Thyroid gland (tissue), 4 donors: ENCODE measurements at regions not wholly inside any gene's neighbourhood (a gene's known extent, or its start where the extent isn't known, plus 50 kb on each side); places are given as distances from the start of the nearest gene placed in this dataset.
"Not testable (repeated sequence)": the region's sequence is repeated elsewhere in the genome, so short reads cannot be mapped to it uniquely, and the experiment has no call there.

Experiments used
- DNase-seq, 2 donors: peaks; one replicate each; pipeline ENCODE4 v3.0.0-alpha.2; 2019
- H3K27ac ChIP-seq, 3 donors: fragments of 200-600 bp; sonication (generic); 1 replicate in 2 of 3; 2 replicates in 1 of 3; pipeline ENCODE4 v1.5.1; 2016 to 2019; ENCODE audit warnings: mild to moderate bottlenecking in 1 of 3, moderate library complexity in 1 of 3
- H3K27me3 ChIP-seq: fragments of 200-600 bp; sonication (generic); one replicate; pipeline ENCODE4 v1.5.1; 2019
- H3K36me3 ChIP-seq, 2 donors: fragments of 200-600 bp; sonication (generic); one replicate each; pipeline ENCODE4 v1.5.1; 2016 to 2019
- H3K4me1 ChIP-seq, 2 donors: fragments of 200-600 bp; sonication (generic); one replicate each; pipeline ENCODE4 v1.5.1; 2017 to 2019
- H3K4me3 ChIP-seq, 3 donors: fragments of 200-600 bp; sonication (generic); replicated peaks in 1 of 3; 1 replicate in 2 of 3; 2 replicates in 1 of 3; pipeline ENCODE4 v1.5.1; 2016; ENCODE audit warnings: mild to moderate bottlenecking in 1 of 3
- H3K9me3 ChIP-seq: fragments of 200-600 bp; sonication (generic); one replicate; pipeline ENCODE4 v1.5.1; 2017
- CTCF ChIP-seq, 6 experiments: fragments of 200-600 bp in 3 of 6; fragments of 450-650 bp in 3 of 6; sonication (generic) in 3 of 6; IDR thresholded peaks; one replicate each; pipeline ENCODE4 v1.5.1; 2016 to 2019; ENCODE audit warnings: antibody characterized with exemption in 6 of 6, mild to moderate bottlenecking in 2 of 6, inconsistent platforms in 1 of 6, moderate library complexity in 1 of 6
- POLR2A ChIP-seq, 2 donors: fragments of 450-650 bp; IDR thresholded peaks; one replicate each; pipeline ENCODE4 v1.6.1; 2017; ENCODE audit warnings: antibody characterized with exemption in 2 of 2, mild to moderate bottlenecking in 2 of 2, moderate library complexity in 1 of 2
- WGBS, 2 donors: methylation state at CpG; one replicate each; pipeline ENCODE4 v1.1.5; 2017; 5-methylcytosine and 5-hydroxymethylcytosine counted together
- intact Hi-C: fragments of 100-400 bp; cut with DNase I; formaldehyde crosslinking; loops from one replicate; pipeline ENCODE4 v1.15.1; 2023

GRCh38 chr5:1718669-1719068, 81.0 kb downstream of the MRPL36 start:
- DNase-seq, result no peak
- WGBS, 2 donors, result 54 to 90% methylated on average over 3 of the region's 3 CpGs

GRCh38 chr5:1710091-1710490, 89.5 kb downstream of the MRPL36 start:
- intact Hi-C loops, DNase-seq, H3K9me3 ChIP-seq, H3K27ac ChIP-seq, H3K4me3 ChIP-seq, H3K36me3 ChIP-seq, H3K27me3 ChIP-seq: not testable (repeated sequence)
- 27 to 40% methylated on average over 1 to 3 of the region's 21 CpGs for WGBS, 2 donors
- peaks cover 0 to 18% of the 10 kb centered on the region in 2 donors for H3K4me1 ChIP-seq

More at GRCh38 chr5:1718669-1719068, 81.0 kb downstream of the MRPL36 start:
- Histone ChIP-seq H3K4me1 (no peaks in the 10 kb centered on the region), H3K36me3 (no peaks in the 10 kb centered on the region), H3K4me3 (no peak overlapping the region), H3K9me3 (no peaks in the 10 kb centered on the region), H3K27me3 (no peaks in the 10 kb centered on the region), H3K27ac (no peak overlapping the region)
- TF ChIP-seq POLR2A (IDR thresholded peaks at IDR 0.05), result no peak
- no peak for TF ChIP-seq CTCF (IDR thresholded peaks at IDR 0.05)
- intact Hi-C loops, result no loop called here

GRCh38 chr5:1709171-1709803, 90.3 kb downstream of the MRPL36 start:
- Histone ChIP-seq H3K4me3 (no peak overlapping the region), H3K4me1 (peaks cover 0 to 18% of the 10 kb centered on the region in 2 donors)
- DNase-seq, result peak; percentile 60 to 66

GRCh38 chr5:1708592-1709141, 91.0 kb downstream of the MRPL36 start:
- peak overlapping the region in 1 of 3 donors; percentile 52 for H3K27ac ChIP-seq
- 32 to 50% methylated on average over 4 to 7 of the region's 7 CpGs for WGBS, 2 donors
- peaks cover 0 to 18% of the 10 kb centered on the region in 2 donors for H3K4me1 ChIP-seq
- H3K36me3 ChIP-seq, result no peaks in the 10 kb centered on the region
- H3K4me3 ChIP-seq, result no peak overlapping the region
- H3K27me3 ChIP-seq, result no peaks in the 10 kb centered on the region
- intact Hi-C loops, result no loop called here
- no peak for TF ChIP-seq CTCF (IDR thresholded peaks at IDR 0.05)
- TF ChIP-seq POLR2A (IDR thresholded peaks at IDR 0.05), result no peak
- no peaks in the 10 kb centered on the region for H3K9me3 ChIP-seq
- DNase-seq, result peak; percentile 38 to 39

More at GRCh38 chr5:1709171-1709803, 90.3 kb downstream of the MRPL36 start:
- Histone ChIP-seq H3K27ac (peak overlapping the region in 1 of 3 donors; percentile 52), H3K36me3 (no peaks in the 10 kb centered on the region), H3K9me3 (no peaks in the 10 kb centered on the region), H3K27me3 (no peaks in the 10 kb centered on the region)
- intact Hi-C loops, result no loop called here
- no peak for TF ChIP-seq POLR2A (IDR thresholded peaks at IDR 0.05)
- WGBS, 2 donors, result 37 to 39% methylated on average over 16 of the region's 16 CpGs

- Histone ChIP-seq H3K36me3 (no peaks in the 10 kb centered on the region), H3K27me3 (no peaks in the 10 kb centered on the region), H3K9me3 (no peaks in the 10 kb centered on the region), H3K27ac (no peak overlapping the region), H3K4me3 (no peak overlapping the region), H3K4me1 (peaks cover 0 to 18% of the 10 kb centered on the region in 2 donors)
- intact Hi-C loops, result no loop called here
- DNase-seq, result no peak
- 91 to 95% methylated on average over 4 to 7 of the region's 10 CpGs for WGBS, 2 donors
- TF ChIP-seq CTCF (IDR thresholded peaks at IDR 0.05) (no peak), POLR2A (IDR thresholded peaks at IDR 0.05) (no peak)
Measured at GRCh38 chr5:1707467-1707866, 92.2 kb downstream of the MRPL36 start.

GRCh38 chr5:1706428-1706827, 93.2 kb downstream of the MRPL36 start:
- H3K27ac ChIP-seq, result no peak overlapping the region
- WGBS, 2 donors, result 88 to 91% methylated on average over 11 of the region's 11 CpGs
- no peaks in the 10 kb centered on the region for H3K9me3 ChIP-seq
- no peak overlapping the region for H3K4me3 ChIP-seq
- H3K27me3 ChIP-seq, result no peaks in the 10 kb centered on the region
- no peaks in the 10 kb centered on the region for H3K36me3 ChIP-seq
- TF ChIP-seq POLR2A (IDR thresholded peaks at IDR 0.05) (no peak), CTCF (IDR thresholded peaks at IDR 0.05) (no peak)
- H3K4me1 ChIP-seq, result peaks cover 0 to 18% of the 10 kb centered on the region in 2 donors
- DNase-seq, result no peak
- intact Hi-C loops, result no loop called here
